ENCODE measurements at regions not wholly inside any gene's neighbourhood (a gene's known extent, or its start where the extent isn't known, plus 50 kb on each side); places are given as distances from the start of the nearest gene placed in this dataset.

DNA sequence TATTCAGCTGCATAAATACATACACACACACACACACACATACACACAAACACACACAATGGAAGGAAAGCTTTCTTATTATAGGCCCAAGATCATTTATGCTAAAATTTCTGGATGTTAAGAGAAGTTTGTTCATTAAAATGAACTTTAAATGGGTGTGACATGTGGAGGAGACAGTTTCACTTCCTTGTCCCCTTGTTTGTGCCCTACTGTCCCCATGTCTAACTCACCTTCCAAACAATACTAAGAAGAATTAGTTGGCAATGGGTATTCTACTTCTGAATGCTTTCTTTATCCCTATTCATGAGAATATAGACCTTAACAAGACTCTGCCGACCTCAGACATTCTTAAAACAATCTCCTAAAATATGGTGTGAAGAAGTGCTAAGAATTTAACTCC is 63.5 kb upstream of the NRIP1 start:
- ChIA-PET CTCF (no interaction called here), RAD21 (ENCODE audit: unreplicated experiment) (no interaction called here), POLR2A (no interaction called here), SMC1A (ENCODE audit: uncharacterized antibody, unreplicated experiment) (no interaction called here)
- Histone ChIP-seq H3K27me3 (replicated peaks in 1 of 2; ENCODE audit: control insufficient read depth in 2 of 2, insufficient read depth in 2 of 2, low read length in 1 of 2) (no peaks in the 10 kb centered on the region), H3K36me3 (ENCODE audit: control insufficient read depth in 2 of 2, insufficient read depth in 2 of 2, low read length in 1 of 2) (no peaks in the 10 kb centered on the region), H3K4me3 (no peak overlapping the region), H3K79me2 (ENCODE audit: control insufficient read depth, insufficient read depth, low read length) (no peaks in the 10 kb centered on the region), H3K9ac (ENCODE audit: control insufficient read depth, insufficient read depth, low read length) (no peak overlapping the region), H3K9me3 (replicated peaks; ENCODE audit: control insufficient read depth, insufficient read depth, low read length) (no peaks in the 10 kb centered on the region), H2AFZ (ENCODE audit: control insufficient read depth, low read depth, low read length) (no peak overlapping the region), H4K20me1 (ENCODE audit: control insufficient read depth, insufficient read depth) (no peaks in the 10 kb centered on the region), H3K4me2 (ENCODE audit: control insufficient read depth, insufficient read depth) (no peak overlapping the region), H3K4me1 (ENCODE audit: control insufficient read depth, insufficient read depth, low read length) (no peaks in the 10 kb centered on the region), H3K27ac (ENCODE audit: control insufficient read depth, insufficient read depth) (no peak overlapping the region)
- intact Hi-C loops (cut with micrococcal nuclease; ENCODE audit: unreplicated experiment) (no loop called here), in situ Hi-C loops (cut with MboI) (no loop called here)
- TF ChIP-seq, protein P1, sequence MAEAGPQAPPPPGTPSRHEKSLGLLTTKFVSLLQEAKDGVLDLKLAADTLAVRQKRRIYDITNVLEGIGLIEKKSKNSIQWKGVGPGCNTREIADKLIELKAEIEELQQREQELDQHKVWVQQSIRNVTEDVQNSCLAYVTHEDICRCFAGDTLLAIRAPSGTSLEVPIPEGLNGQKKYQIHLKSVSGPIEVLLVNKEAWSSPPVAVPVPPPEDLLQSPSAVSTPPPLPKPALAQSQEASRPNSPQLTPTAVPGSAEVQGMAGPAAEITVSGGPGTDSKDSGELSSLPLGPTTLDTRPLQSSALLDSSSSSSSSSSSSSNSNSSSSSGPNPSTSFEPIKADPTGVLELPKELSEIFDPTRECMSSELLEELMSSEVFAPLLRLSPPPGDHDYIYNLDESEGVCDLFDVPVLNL (IDR thresholded peaks at IDR 0.05; ENCODE audit: low read depth, low read length) = no peak
- no peak for TF ChIP-seq CHD4 (IDR thresholded peaks at IDR 0.05)
- TF ChIP-seq, protein P2, sequence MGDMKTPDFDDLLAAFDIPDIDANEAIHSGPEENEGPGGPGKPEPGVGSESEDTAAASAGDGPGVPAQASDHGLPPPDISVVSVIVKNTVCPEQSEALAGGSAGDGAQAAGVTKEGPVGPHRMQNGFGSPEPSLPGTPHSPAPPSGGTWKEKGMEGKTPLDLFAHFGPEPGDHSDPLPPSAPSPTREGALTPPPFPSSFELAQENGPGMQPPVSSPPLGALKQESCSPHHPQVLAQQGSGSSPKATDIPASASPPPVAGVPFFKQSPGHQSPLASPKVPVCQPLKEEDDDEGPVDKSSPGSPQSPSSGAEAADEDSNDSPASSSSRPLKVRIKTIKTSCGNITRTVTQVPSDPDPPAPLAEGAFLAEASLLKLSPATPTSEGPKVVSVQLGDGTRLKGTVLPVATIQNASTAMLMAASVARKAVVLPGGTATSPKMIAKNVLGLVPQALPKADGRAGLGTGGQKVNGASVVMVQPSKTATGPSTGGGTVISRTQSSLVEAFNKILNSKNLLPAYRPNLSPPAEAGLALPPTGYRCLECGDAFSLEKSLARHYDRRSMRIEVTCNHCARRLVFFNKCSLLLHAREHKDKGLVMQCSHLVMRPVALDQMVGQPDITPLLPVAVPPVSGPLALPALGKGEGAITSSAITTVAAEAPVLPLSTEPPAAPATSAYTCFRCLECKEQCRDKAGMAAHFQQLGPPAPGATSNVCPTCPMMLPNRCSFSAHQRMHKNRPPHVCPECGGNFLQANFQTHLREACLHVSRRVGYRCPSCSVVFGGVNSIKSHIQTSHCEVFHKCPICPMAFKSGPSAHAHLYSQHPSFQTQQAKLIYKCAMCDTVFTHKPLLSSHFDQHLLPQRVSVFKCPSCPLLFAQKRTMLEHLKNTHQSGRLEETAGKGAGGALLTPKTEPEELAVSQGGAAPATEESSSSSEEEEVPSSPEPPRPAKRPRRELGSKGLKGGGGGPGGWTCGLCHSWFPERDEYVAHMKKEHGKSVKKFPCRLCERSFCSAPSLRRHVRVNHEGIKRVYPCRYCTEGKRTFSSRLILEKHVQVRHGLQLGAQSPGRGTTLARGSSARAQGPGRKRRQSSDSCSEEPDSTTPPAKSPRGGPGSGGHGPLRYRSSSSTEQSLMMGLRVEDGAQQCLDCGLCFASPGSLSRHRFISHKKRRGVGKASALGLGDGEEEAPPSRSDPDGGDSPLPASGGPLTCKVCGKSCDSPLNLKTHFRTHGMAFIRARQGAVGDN (IDR thresholded peaks at IDR 0.05) = no peak
- TF ChIP-seq BMI1 (IDR thresholded peaks at IDR 0.05; ENCODE audit: borderline replicate concordance) = no peak
- TF ChIP-seq, protein P3, sequence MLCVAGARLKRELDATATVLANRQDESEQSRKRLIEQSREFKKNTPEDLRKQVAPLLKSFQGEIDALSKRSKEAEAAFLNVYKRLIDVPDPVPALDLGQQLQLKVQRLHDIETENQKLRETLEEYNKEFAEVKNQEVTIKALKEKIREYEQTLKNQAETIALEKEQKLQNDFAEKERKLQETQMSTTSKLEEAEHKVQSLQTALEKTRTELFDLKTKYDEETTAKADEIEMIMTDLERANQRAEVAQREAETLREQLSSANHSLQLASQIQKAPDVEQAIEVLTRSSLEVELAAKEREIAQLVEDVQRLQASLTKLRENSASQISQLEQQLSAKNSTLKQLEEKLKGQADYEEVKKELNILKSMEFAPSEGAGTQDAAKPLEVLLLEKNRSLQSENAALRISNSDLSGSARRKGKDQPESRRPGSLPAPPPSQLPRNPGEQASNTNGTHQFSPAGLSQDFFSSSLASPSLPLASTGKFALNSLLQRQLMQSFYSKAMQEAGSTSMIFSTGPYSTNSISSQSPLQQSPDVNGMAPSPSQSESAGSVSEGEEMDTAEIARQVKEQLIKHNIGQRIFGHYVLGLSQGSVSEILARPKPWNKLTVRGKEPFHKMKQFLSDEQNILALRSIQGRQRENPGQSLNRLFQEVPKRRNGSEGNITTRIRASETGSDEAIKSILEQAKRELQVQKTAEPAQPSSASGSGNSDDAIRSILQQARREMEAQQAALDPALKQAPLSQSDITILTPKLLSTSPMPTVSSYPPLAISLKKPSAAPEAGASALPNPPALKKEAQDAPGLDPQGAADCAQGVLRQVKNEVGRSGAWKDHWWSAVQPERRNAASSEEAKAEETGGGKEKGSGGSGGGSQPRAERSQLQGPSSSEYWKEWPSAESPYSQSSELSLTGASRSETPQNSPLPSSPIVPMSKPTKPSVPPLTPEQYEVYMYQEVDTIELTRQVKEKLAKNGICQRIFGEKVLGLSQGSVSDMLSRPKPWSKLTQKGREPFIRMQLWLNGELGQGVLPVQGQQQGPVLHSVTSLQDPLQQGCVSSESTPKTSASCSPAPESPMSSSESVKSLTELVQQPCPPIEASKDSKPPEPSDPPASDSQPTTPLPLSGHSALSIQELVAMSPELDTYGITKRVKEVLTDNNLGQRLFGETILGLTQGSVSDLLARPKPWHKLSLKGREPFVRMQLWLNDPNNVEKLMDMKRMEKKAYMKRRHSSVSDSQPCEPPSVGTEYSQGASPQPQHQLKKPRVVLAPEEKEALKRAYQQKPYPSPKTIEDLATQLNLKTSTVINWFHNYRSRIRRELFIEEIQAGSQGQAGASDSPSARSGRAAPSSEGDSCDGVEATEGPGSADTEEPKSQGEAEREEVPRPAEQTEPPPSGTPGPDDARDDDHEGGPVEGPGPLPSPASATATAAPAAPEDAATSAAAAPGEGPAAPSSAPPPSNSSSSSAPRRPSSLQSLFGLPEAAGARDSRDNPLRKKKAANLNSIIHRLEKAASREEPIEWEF (IDR thresholded peaks at IDR 0.05; ENCODE audit: insufficient replicate concordance, low read depth, low read length) = no peak
- FAIRE-seq (no peak), DNase-seq (ENCODE audit: low read depth, low spot score) (no peak), ATAC-seq (no peak)
- no TSS peak for BruUV-seq (replicated peaks)
- WGBS (ENCODE audit: insufficient coverage, insufficient replicate concordance, low lambda C conversion rate, missing lambda C conversion rate) = 0% methylated on average over 1 of the region's 1 CpG
